ENCODE measurements at regions not wholly inside any gene's neighbourhood (a gene's known extent, or its start where the extent isn't known, plus 50 kb on each side); places are given as distances from the start of the nearest gene placed in this dataset.

DNA sequence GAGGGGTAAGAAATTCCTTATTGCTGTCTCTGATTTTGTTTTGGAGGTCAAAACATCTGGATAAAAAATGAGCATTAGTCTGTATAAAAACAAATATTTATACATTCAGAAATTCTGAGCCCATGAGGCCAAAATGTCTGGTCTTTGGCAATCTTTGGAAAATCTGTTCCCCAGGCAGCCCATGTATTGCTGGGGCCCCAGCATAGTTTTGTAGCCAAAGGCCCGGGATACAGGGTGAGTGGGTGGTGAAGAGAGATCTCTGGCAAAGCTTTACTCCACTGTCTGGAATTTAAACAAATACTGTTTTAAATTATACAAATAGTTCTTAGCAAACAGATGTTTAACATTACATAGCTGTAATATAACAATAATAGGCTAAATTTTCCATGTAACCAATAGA, 134.7 kb upstream of the GALNT17 start:
- Mint-ChIP-seq H3K27ac (no peak overlapping the region), H3K36me3 (no peaks in the 10 kb centered on the region), H3K9me3 (peaks cover 0 to 21% (median 10%) of the 10 kb centered on the region in 7 donors), H3K4me3 (no peak overlapping the region), H3K4me1 (no peaks in the 10 kb centered on the region), H3K27me3 (ENCODE audit: low read depth in 3 of 3) (peaks cover 0 to 4% (median 0%) of the 10 kb centered on the region in 3 donors)
- Histone ChIP-seq H3K9ac (ENCODE audit: insufficient read depth, low read length, poor library complexity, severe bottlenecking) (no peak overlapping the region), H3K4me3 (replicated peaks in 1 of 3; ENCODE audit: low read depth in 2 of 3, low read length in 3 of 3) (no peak overlapping the region), H3K9me3 (replicated peaks in 1 of 2; ENCODE audit: control insufficient read depth in 1 of 2, insufficient read depth in 1 of 2, low read length in 2 of 2) (peaks cover 7 to 16% of the 10 kb centered on the region in 2 donors), H4K20me1 (ENCODE audit: insufficient read depth, low read length) (no peaks in the 10 kb centered on the region), H3K36me3 (replicated peaks in 1 of 2; ENCODE audit: control insufficient read depth in 1 of 2, insufficient read depth in 2 of 2, low read length in 2 of 2) (no peaks in the 10 kb centered on the region), H3K79me2 (ENCODE audit: insufficient read depth, low read length) (no peaks in the 10 kb centered on the region), H3K4me2 (replicated peaks; ENCODE audit: extremely low read depth, low read length, poor library complexity, severe bottlenecking) (no peak overlapping the region), H3K27ac (ENCODE audit: low read depth in 1 of 2, low read length in 2 of 2) (no peak overlapping the region), H3K4me1 (ENCODE audit: control insufficient read depth in 1 of 2, insufficient read depth in 2 of 2, low read length in 2 of 2) (no peaks in the 10 kb centered on the region), H2AFZ (ENCODE audit: insufficient read depth, low read depth, low read length, poor library complexity, severe bottlenecking) (no peak overlapping the region), H3K27me3 (ENCODE audit: control insufficient read depth in 2 of 2, insufficient read depth in 2 of 2, low read length in 2 of 2) (no peaks in the 10 kb centered on the region)
- TF ChIP-seq, protein P1, sequence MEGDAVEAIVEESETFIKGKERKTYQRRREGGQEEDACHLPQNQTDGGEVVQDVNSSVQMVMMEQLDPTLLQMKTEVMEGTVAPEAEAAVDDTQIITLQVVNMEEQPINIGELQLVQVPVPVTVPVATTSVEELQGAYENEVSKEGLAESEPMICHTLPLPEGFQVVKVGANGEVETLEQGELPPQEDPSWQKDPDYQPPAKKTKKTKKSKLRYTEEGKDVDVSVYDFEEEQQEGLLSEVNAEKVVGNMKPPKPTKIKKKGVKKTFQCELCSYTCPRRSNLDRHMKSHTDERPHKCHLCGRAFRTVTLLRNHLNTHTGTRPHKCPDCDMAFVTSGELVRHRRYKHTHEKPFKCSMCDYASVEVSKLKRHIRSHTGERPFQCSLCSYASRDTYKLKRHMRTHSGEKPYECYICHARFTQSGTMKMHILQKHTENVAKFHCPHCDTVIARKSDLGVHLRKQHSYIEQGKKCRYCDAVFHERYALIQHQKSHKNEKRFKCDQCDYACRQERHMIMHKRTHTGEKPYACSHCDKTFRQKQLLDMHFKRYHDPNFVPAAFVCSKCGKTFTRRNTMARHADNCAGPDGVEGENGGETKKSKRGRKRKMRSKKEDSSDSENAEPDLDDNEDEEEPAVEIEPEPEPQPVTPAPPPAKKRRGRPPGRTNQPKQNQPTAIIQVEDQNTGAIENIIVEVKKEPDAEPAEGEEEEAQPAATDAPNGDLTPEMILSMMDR (IDR thresholded peaks at IDR 0.05) = no peak
- no CpG with 5 or more reads among the region's 1 CpG for WGBS (ENCODE audit: insufficient coverage)
- no peak for DNase-seq
- intact Hi-C loops (cut with micrococcal nuclease) = no loop called here

DNA sequence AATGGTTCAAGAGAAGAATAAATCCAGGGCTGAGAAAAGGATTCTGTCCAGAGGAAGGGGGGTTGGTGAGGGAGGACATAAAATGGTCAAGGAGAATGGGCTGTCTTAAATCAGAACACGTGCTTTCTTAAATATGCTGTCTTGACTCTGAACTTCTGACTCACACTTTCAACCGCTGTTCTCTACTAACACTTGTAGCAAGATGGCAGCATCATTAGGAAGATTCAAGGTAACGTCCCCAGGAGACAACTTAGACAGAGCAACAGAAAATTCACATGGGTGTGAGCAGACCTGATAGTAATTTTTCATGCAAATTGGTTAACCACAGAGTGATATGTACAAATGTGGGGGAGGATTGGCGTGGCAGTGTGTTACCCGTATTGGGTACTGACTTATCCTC, 126.8 kb upstream of the GALNT17 start:
- Histone ChIP-seq H3K4me1 (ENCODE audit: control insufficient read depth in 1 of 2, insufficient read depth in 2 of 2, low read length in 2 of 2) (no peaks in the 10 kb centered on the region), H3K9me3 (replicated peaks in 1 of 2; ENCODE audit: control insufficient read depth in 1 of 2, insufficient read depth in 1 of 2, low read length in 2 of 2) (peaks cover 11% of the 10 kb centered on the region in 2 donors), H3K4me3 (replicated peaks in 1 of 3; ENCODE audit: low read depth in 2 of 3, low read length in 3 of 3) (no peak overlapping the region), H3K36me3 (replicated peaks in 1 of 2; ENCODE audit: control insufficient read depth in 1 of 2, insufficient read depth in 2 of 2, low read length in 2 of 2) (no peaks in the 10 kb centered on the region), H3K79me2 (ENCODE audit: insufficient read depth, low read length) (no peaks in the 10 kb centered on the region), H3K4me2 (replicated peaks; ENCODE audit: extremely low read depth, low read length, poor library complexity, severe bottlenecking) (no peak overlapping the region), H3K27me3 (ENCODE audit: control insufficient read depth in 2 of 2, insufficient read depth in 2 of 2, low read length in 2 of 2) (no peaks in the 10 kb centered on the region), H3K9ac (ENCODE audit: insufficient read depth, low read length, poor library complexity, severe bottlenecking) (no peak overlapping the region), H2AFZ (ENCODE audit: insufficient read depth, low read depth, low read length, poor library complexity, severe bottlenecking) (no peak overlapping the region), H3K27ac (ENCODE audit: low read depth in 1 of 2, low read length in 2 of 2) (no peak overlapping the region), H4K20me1 (ENCODE audit: insufficient read depth, low read length) (no peaks in the 10 kb centered on the region)
- Mint-ChIP-seq H3K9me3 (peaks cover 2 to 19% (median 14%) of the 10 kb centered on the region in 7 donors), H3K4me1 (no peaks in the 10 kb centered on the region), H3K27me3 (ENCODE audit: low read depth in 3 of 3) (peaks cover 0 to 2% (median 1%) of the 10 kb centered on the region in 3 donors), H3K27ac (no peak overlapping the region), H3K4me3 (no peak overlapping the region), H3K36me3 (no peaks in the 10 kb centered on the region)
- intact Hi-C loops (cut with micrococcal nuclease) = loop anchor here in 1 of 2 donors (10.0 kb wide), 1 partner anchor 60 kb away; no protein-coding TSS in a partner anchor
- no peak for DNase-seq
- TF ChIP-seq, protein P1 (IDR thresholded peaks at IDR 0.05) = no peak
- no CpG with 5 or more reads among the region's 5 CpGs for WGBS (ENCODE audit: insufficient coverage)

All from CD14-positive monocyte (primary cell).